H1 (cell line): ENCODE measurements at regions not wholly inside any gene's neighbourhood (a gene's known extent, or its start where the extent isn't known, plus 50 kb on each side); places are given as distances from the start of the nearest gene placed in this dataset.

Source experiments
- CEBPB ChIP-seq: IDR thresholded peaks from 2 replicates; pipeline ENCODE4 v1.6.1; 2012; ENCODE audit warnings: low read depth, low read length
- POLR2AphosphoS5 ChIP-seq: IDR thresholded peaks from 2 replicates; pipeline ENCODE4 v1.6.1; 2011; ENCODE audit warnings: low read depth, low read length
- TF ChIP-seq, protein P1 (sequence below), 3 experiments: IDR thresholded peaks; 1 replicate in 2 of 3; 2 replicates in 1 of 3; pipeline versions ENCODE4 v1.5.1 to v1.6.1; 2011; ENCODE audit warnings: low read length in 3 of 3, mild to moderate bottlenecking in 3 of 3, inconsistent platforms in 2 of 3, low read depth in 1 of 3, moderate library complexity in 1 of 3; ENCODE audit not compliant: insufficient read depth in 1 of 3; ENCODE audit errors: control extremely low read depth in 1 of 3

DNA sequence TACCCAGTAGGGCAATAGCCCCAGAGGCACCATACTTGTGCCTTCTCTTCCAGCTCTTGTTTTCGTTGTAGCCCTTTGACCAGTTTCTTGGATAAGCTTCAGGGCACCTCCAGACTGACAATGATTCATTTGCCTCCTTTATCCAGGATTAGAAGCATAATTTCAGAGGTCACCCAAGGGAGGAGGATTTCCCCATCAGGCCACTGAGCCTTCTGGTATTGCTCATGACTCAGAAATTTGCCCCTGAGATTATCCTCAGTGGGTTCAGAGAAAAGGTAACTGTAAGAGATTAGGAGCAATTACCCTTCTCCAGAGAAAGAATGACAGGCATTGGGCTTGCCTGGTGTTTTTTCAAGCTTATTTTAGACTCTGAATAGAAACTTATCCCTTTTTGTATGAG lies 147.9 kb downstream of the MSX2 start:
- TF ChIP-seq, protein P1, sequence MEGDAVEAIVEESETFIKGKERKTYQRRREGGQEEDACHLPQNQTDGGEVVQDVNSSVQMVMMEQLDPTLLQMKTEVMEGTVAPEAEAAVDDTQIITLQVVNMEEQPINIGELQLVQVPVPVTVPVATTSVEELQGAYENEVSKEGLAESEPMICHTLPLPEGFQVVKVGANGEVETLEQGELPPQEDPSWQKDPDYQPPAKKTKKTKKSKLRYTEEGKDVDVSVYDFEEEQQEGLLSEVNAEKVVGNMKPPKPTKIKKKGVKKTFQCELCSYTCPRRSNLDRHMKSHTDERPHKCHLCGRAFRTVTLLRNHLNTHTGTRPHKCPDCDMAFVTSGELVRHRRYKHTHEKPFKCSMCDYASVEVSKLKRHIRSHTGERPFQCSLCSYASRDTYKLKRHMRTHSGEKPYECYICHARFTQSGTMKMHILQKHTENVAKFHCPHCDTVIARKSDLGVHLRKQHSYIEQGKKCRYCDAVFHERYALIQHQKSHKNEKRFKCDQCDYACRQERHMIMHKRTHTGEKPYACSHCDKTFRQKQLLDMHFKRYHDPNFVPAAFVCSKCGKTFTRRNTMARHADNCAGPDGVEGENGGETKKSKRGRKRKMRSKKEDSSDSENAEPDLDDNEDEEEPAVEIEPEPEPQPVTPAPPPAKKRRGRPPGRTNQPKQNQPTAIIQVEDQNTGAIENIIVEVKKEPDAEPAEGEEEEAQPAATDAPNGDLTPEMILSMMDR (IDR thresholded peaks at IDR 0.05; ENCODE audit: control extremely low read depth in 1 of 3, insufficient read depth in 1 of 3, low read depth in 1 of 3, low read length in 3 of 3) = no peak
- TF ChIP-seq CEBPB = no peak
- TF ChIP-seq POLR2AphosphoS5 = no peak
